ENCODE measurements at regions not wholly inside any gene's neighbourhood (a gene's known extent, or its start where the extent isn't known, plus 50 kb on each side); places are given as distances from the start of the nearest gene placed in this dataset.

- TF ChIP-seq TAF1 (IDR thresholded peaks at IDR 0.05; ENCODE audit: low read depth) (no peak), CTCF (IDR thresholded peaks at IDR 0.05; ENCODE audit: poor library complexity, severe bottlenecking) (no peak)
Measured at GRCh38 chr1:187725216-187725615, 896.5 kb downstream of the PLA2G4A start.
